NT2/D1 (cell line): ENCODE measurements at regions not wholly inside any gene's neighbourhood (a gene's known extent, or its start where the extent isn't known, plus 50 kb on each side); places are given as distances from the start of the nearest gene placed in this dataset.

Source experiments
- DNase-seq: peaks from one replicate; pipeline ENCODE4 v3.0.0-alpha.2; 2011; ENCODE audit warnings: low read depth, low spot score
- H3K27me3 ChIP-seq: 2 replicates; pipeline ENCODE4 v1.6.0; 2011; ENCODE audit warnings: mild to moderate bottlenecking; ENCODE audit not compliant: insufficient read length, insufficient read depth
- H3K36me3 ChIP-seq: 2 replicates; pipeline ENCODE4 v1.6.1; 2011; ENCODE audit warnings: mild to moderate bottlenecking, low read length, mixed read lengths; ENCODE audit not compliant: insufficient read depth, insufficient read length
- H3K4me1 ChIP-seq: 2 replicates; pipeline ENCODE4 v1.5.1; 2011; ENCODE audit not compliant: insufficient read depth, insufficient read length
- H3K4me3 ChIP-seq: 2 replicates; pipeline ENCODE4 v1.5.1; 2011; ENCODE audit warnings: low read depth; ENCODE audit not compliant: insufficient read length
- H3K9ac ChIP-seq: 2 replicates; pipeline ENCODE4 v1.6.0; 2011; ENCODE audit warnings: low read depth; ENCODE audit not compliant: insufficient read length
- H3K9me3 ChIP-seq: 2 replicates; pipeline ENCODE4 v1.5.1; 2011; ENCODE audit warnings: mild to moderate bottlenecking, low read length; ENCODE audit not compliant: insufficient read depth
- SUZ12 ChIP-seq: IDR thresholded peaks from 2 replicates; pipeline ENCODE4 v1.6.1; 2011; ENCODE audit not compliant: insufficient read length, insufficient read depth; ENCODE audit errors: extremely low read depth
- YY1 ChIP-seq: IDR thresholded peaks from 2 replicates; pipeline ENCODE4 v1.6.1; 2011; ENCODE audit not compliant: insufficient read length, insufficient read depth
- ZNF274 ChIP-seq: IDR thresholded peaks from 2 replicates; pipeline ENCODE4 v1.6.1; 2011; ENCODE audit warnings: mild to moderate bottlenecking, low read depth, low read length

GRCh38 chr21:16620786-16621320 is 891.1 kb downstream of the USP25 start:
- no peak for TF ChIP-seq YY1
- no peak for TF ChIP-seq ZNF274
- TF ChIP-seq SUZ12 = no peak
- Histone ChIP-seq H3K9ac (no peak overlapping the region), H3K4me1 (no peaks in the 10 kb centered on the region), H3K36me3 (no peaks in the 10 kb centered on the region), H3K27me3 (no peaks in the 10 kb centered on the region), H3K9me3 (no peaks in the 10 kb centered on the region), H3K4me3 (no peak overlapping the region)
- DNase-seq = no peak

- Histone ChIP-seq H3K4me1 (no peaks in the 10 kb centered on the region), H3K36me3 (no peaks in the 10 kb centered on the region), H3K9ac (no peak overlapping the region), H3K9me3 (no peaks in the 10 kb centered on the region), H3K27me3 (no peaks in the 10 kb centered on the region), H3K4me3 (no peak overlapping the region)
- TF ChIP-seq SUZ12 = no peak
- TF ChIP-seq YY1 = no peak
- no peak for TF ChIP-seq ZNF274
- no peak for DNase-seq
Measured at GRCh38 chr21:16624479-16625118, 888.2 kb upstream of the CXADR start.

GRCh38 chr21:16625491-16625890 is 887.4 kb upstream of the CXADR start:
- DNase-seq = no peak
- H3K27me3 ChIP-seq = no peaks in the 10 kb centered on the region
- no peak overlapping the region for H3K9ac ChIP-seq
- H3K4me3 ChIP-seq = no peak overlapping the region
- TF ChIP-seq SUZ12 (no peak), ZNF274 (no peak), YY1 (no peak)
- H3K36me3 ChIP-seq = no peaks in the 10 kb centered on the region
- no peaks in the 10 kb centered on the region for H3K4me1 ChIP-seq
- H3K9me3 ChIP-seq = no peaks in the 10 kb centered on the region

GRCh38 chr21:16633831-16634459 is 878.9 kb upstream of the CXADR start:
- H3K4me1 ChIP-seq = no peaks in the 10 kb centered on the region
- TF ChIP-seq SUZ12 (no peak), YY1 (no peak), ZNF274 (no peak)
- H3K36me3 ChIP-seq = no peaks in the 10 kb centered on the region
- H3K9me3 ChIP-seq = no peaks in the 10 kb centered on the region
- no peak overlapping the region for H3K4me3 ChIP-seq
- no peak overlapping the region for H3K9ac ChIP-seq
- DNase-seq = no peak
- no peaks in the 10 kb centered on the region for H3K27me3 ChIP-seq

- Histone ChIP-seq H3K9me3 (no peaks in the 10 kb centered on the region), H3K36me3 (no peaks in the 10 kb centered on the region), H3K4me1 (no peaks in the 10 kb centered on the region), H3K9ac (no peak overlapping the region), H3K4me3 (no peak overlapping the region), H3K27me3 (no peaks in the 10 kb centered on the region)
- TF ChIP-seq YY1 (no peak), SUZ12 (no peak), ZNF274 (no peak)
- peak; percentile 80 for DNase-seq
Measured at GRCh38 chr21:16634515-16634914, 878.3 kb upstream of the CXADR start.

GRCh38 chr21:16640297-16641027 is 872.4 kb upstream of the CXADR start:
- no peak overlapping the region for H3K9ac ChIP-seq
- H3K4me1 ChIP-seq = no peaks in the 10 kb centered on the region
- H3K36me3 ChIP-seq = no peaks in the 10 kb centered on the region
- DNase-seq = no peak
- no peak overlapping the region for H3K4me3 ChIP-seq
- no peaks in the 10 kb centered on the region for H3K27me3 ChIP-seq
- peaks cover 13% of the 10 kb centered on the region for H3K9me3 ChIP-seq
- no peak for TF ChIP-seq YY1
- TF ChIP-seq ZNF274 = no peak
- no peak for TF ChIP-seq SUZ12

GRCh38 chr21:16642353-16642752 is 870.5 kb upstream of the CXADR start:
- no peaks in the 10 kb centered on the region for H3K4me1 ChIP-seq
- TF ChIP-seq YY1 = no peak
- no peak for TF ChIP-seq SUZ12
- TF ChIP-seq ZNF274 = no peak
- H3K9ac ChIP-seq = no peak overlapping the region
- no peak for DNase-seq
- H3K27me3 ChIP-seq = no peaks in the 10 kb centered on the region
- no peaks in the 10 kb centered on the region for H3K36me3 ChIP-seq
- peaks cover 13% of the 10 kb centered on the region for H3K9me3 ChIP-seq
- H3K4me3 ChIP-seq = no peak overlapping the region
